Peyer's patch (tissue), 4 donors: ENCODE measurements at regions not wholly inside any gene's neighbourhood (a gene's known extent, or its start where the extent isn't known, plus 50 kb on each side); places are given as distances from the start of the nearest gene placed in this dataset.
"Not testable (repeated sequence)": the region's sequence is repeated elsewhere in the genome, so short reads cannot be mapped to it uniquely, and the experiment has no call there.

Source experiments
- DNase-seq, 3 donors: peaks; one replicate each; pipeline ENCODE4 v3.0.0-alpha.2; 2017 to 2019
- H3K27ac ChIP-seq, 4 donors: fragments of 200-600 bp; sonication (generic); one replicate each; pipeline ENCODE4 v1.5.1; 2016 to 2019
- H3K27me3 ChIP-seq, 2 donors: fragments of 200-600 bp; sonication (generic); one replicate each; pipeline ENCODE4 v1.5.1; 2019
- H3K36me3 ChIP-seq, 3 donors: fragments of 200-600 bp; sonication (generic); one replicate each; pipeline ENCODE4 v1.5.1; 2016 to 2019
- H3K4me1 ChIP-seq, 4 donors: fragments of 200-600 bp; sonication (generic); one replicate each; pipeline ENCODE4 v1.5.1; 2016 to 2019
- H3K4me3 ChIP-seq, 4 donors: fragments of 200-600 bp; sonication (generic); 1 replicate in 3 of 4; 2 replicates in 1 of 4; pipeline ENCODE4 v1.5.1; 2016 to 2019; ENCODE audit warnings: mild to moderate bottlenecking in 1 of 4
- H3K9me3 ChIP-seq, 4 donors: fragments of 200-600 bp; sonication (generic); one replicate each; pipeline ENCODE4 v1.5.1; 2016 to 2019; ENCODE audit warnings: mild to moderate bottlenecking in 1 of 4
- POLR2A ChIP-seq, 2 donors: fragments of 450-650 bp; IDR thresholded peaks; one replicate each; pipeline ENCODE4 v1.5.1; 2017; ENCODE audit warnings: antibody characterized with exemption in 2 of 2, mild to moderate bottlenecking in 2 of 2, moderate library complexity in 2 of 2
- TF ChIP-seq, protein P1 (sequence below), 6 experiments: fragments of 450-650 bp in 4 of 6; fragments of 200-600 bp in 2 of 6; sonication (generic) in 1 of 6; IDR thresholded peaks; one replicate each; pipeline ENCODE4 v1.5.1; 2017 to 2019; ENCODE audit warnings: antibody characterized with exemption in 6 of 6, mild to moderate bottlenecking in 3 of 6, moderate library complexity in 1 of 6

DNA sequence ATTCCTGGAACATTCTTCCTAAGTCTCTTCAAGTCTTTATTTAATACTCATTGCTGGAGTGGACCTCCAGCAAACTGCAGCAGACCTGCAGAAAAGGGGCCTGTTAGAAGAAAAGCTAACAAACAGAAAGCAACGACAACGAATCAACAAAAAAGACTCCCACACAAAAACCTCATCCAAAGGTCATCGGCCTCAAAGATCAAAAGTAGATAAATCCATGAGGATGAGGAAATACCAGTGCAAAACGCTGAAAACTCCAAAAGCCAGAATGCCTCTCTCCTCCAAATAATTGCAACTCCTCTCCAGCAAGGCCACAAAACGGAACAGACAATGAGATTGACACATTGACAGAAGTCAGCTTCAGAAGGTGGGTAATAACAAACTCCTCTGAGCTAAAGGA lies 472.2 kb downstream of the C12orf50 start:
- Histone ChIP-seq H3K27ac (no peak overlapping the region), H3K4me3 (no peak overlapping the region), H3K9me3 (no peaks in the 10 kb centered on the region), H3K4me1 (no peaks in the 10 kb centered on the region), H3K36me3 (no peaks in the 10 kb centered on the region), H3K27me3 (no peaks in the 10 kb centered on the region)
- no peak for DNase-seq
- no peak for TF ChIP-seq POLR2A (IDR thresholded peaks at IDR 0.05)
- TF ChIP-seq, protein P1, sequence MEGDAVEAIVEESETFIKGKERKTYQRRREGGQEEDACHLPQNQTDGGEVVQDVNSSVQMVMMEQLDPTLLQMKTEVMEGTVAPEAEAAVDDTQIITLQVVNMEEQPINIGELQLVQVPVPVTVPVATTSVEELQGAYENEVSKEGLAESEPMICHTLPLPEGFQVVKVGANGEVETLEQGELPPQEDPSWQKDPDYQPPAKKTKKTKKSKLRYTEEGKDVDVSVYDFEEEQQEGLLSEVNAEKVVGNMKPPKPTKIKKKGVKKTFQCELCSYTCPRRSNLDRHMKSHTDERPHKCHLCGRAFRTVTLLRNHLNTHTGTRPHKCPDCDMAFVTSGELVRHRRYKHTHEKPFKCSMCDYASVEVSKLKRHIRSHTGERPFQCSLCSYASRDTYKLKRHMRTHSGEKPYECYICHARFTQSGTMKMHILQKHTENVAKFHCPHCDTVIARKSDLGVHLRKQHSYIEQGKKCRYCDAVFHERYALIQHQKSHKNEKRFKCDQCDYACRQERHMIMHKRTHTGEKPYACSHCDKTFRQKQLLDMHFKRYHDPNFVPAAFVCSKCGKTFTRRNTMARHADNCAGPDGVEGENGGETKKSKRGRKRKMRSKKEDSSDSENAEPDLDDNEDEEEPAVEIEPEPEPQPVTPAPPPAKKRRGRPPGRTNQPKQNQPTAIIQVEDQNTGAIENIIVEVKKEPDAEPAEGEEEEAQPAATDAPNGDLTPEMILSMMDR (IDR thresholded peaks at IDR 0.05), result no peak

DNA sequence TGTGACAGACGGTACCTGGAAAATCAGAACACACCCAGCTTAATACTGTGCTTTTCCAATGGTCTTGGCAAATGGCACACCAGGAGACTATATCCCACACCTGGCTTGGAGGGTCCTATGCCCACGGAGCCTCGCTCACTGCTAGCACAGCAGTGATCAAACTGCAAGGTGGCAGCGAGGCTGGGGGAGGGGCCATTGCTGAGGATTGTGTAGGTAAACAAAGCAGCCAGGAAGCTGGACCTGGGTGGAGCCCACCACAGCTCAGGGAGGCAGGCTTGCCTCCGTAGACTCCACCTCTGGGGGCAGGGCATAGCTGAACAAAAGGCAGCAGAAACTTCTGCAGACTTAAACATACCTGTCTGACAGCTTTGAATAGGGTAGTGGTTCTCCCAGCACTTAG lies 498.0 kb downstream of the C12orf50 start:
- H3K4me1 ChIP-seq, DNase-seq, H3K27me3 ChIP-seq, H3K36me3 ChIP-seq, H3K4me3 ChIP-seq, H3K9me3 ChIP-seq, H3K27ac ChIP-seq: not testable (repeated sequence)

DNA sequence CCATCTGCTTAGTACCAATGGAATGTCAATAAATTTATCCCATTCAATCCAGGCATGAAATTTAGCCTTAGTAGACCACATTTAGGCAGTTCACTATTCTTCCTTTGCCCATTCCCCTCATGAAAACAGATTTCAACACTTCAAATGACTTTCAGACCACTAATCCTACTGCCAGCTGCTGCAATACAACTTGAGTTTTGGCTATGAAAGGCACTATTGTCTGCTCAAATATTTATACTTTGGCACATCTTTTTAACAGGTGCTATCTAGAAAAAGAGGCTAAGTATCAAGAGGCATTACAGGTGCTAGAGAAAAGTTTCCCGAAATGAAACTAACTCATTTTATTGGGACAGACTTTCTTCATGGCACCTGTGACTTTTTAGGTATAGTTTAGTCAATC lies 499.8 kb downstream of the C12orf50 start:
- Histone ChIP-seq H3K27me3 (no peaks in the 10 kb centered on the region), H3K4me3 (no peak overlapping the region), H3K36me3 (no peaks in the 10 kb centered on the region), H3K27ac (no peak overlapping the region), H3K9me3 (no peaks in the 10 kb centered on the region), H3K4me1 (no peaks in the 10 kb centered on the region)
- DNase-seq, result no peak
- no peak for TF ChIP-seq POLR2A (IDR thresholded peaks at IDR 0.05)
- TF ChIP-seq, protein P1 (IDR thresholded peaks at IDR 0.05), result no peak

DNA sequence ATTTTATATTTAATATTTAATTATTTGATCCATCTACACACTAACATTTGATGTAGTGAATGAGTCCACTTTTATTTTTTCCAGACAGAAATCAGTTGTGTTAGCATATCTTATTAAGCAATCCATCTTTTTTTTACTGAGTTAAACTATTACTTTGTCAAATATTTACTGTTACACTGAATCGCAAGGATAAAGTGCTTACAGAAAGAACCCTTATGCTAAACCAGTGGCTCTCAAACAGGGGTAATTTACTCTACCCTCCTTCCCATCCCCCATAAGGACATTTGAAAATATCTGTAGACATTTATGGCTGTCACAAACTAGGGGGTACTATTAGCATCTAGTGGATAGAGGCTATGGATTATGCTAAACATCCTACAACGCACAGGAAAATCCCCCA lies 508.2 kb downstream of the C12orf50 start:
- H3K4me3 ChIP-seq, result no peak overlapping the region
- H3K4me1 ChIP-seq, result no peaks in the 10 kb centered on the region
- TF ChIP-seq POLR2A (IDR thresholded peaks at IDR 0.05), result no peak
- H3K36me3 ChIP-seq, result no peaks in the 10 kb centered on the region
- H3K27me3 ChIP-seq, result no peaks in the 10 kb centered on the region
- no peak overlapping the region for H3K27ac ChIP-seq
- no peak for DNase-seq
- H3K9me3 ChIP-seq, result no peaks in the 10 kb centered on the region

DNA sequence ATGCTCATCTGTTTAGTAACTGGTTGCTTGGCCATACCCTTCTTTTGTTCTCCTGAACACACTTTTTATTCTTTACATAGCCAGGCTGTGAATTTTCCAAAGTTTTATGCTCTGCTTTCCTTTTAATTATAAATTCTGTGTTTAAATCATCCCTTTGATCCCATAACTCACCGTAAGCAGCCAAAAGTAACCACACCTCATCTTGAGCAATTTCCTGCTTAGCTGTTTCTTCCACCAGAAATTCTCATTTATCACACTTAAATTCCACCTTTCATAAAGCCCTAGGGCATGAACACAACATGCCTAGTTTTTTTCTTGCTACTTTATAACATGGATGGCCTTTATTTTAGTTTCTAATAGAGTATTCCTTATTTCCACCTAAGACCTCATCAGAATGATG lies 510.7 kb downstream of the C12orf50 start:
- H3K36me3 ChIP-seq, result no peaks in the 10 kb centered on the region
- H3K4me1 ChIP-seq, result no peaks in the 10 kb centered on the region
- no peak overlapping the region for H3K4me3 ChIP-seq
- no peaks in the 10 kb centered on the region for H3K9me3 ChIP-seq
- no peak for TF ChIP-seq POLR2A (IDR thresholded peaks at IDR 0.05)
- TF ChIP-seq, protein P1 (IDR thresholded peaks at IDR 0.05), result no peak
- DNase-seq, result no peak
- no peaks in the 10 kb centered on the region for H3K27me3 ChIP-seq
- no peak overlapping the region for H3K27ac ChIP-seq

DNA sequence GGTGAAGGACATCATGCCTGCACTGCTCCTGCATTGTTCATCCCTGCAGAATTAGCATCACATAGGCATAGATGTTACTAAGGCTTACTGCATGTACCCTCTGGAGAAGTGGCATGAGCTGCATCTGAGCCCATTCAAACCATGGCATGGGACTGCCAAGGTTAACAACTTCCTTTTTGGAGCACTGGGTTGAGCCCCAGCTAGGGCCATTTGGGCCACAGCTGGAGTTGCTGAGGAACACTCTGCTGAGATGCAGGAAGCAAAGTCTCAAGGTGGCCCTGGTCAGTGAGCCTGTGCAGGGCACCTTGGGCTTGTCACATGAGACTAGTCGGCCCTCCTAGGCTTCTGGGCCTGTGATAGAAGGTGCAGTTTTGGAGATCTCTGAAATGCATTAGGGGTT lies 511.2 kb downstream of the C12orf50 start:
- Histone ChIP-seq H3K4me1 (no peaks in the 10 kb centered on the region), H3K4me3 (no peak overlapping the region), H3K36me3 (no peaks in the 10 kb centered on the region), H3K27ac (no peak overlapping the region), H3K9me3 (no peaks in the 10 kb centered on the region), H3K27me3 (no peaks in the 10 kb centered on the region)
- no peak for DNase-seq
- no peak for TF ChIP-seq POLR2A (IDR thresholded peaks at IDR 0.05)
- TF ChIP-seq, protein P1 (IDR thresholded peaks at IDR 0.05), result no peak

DNA sequence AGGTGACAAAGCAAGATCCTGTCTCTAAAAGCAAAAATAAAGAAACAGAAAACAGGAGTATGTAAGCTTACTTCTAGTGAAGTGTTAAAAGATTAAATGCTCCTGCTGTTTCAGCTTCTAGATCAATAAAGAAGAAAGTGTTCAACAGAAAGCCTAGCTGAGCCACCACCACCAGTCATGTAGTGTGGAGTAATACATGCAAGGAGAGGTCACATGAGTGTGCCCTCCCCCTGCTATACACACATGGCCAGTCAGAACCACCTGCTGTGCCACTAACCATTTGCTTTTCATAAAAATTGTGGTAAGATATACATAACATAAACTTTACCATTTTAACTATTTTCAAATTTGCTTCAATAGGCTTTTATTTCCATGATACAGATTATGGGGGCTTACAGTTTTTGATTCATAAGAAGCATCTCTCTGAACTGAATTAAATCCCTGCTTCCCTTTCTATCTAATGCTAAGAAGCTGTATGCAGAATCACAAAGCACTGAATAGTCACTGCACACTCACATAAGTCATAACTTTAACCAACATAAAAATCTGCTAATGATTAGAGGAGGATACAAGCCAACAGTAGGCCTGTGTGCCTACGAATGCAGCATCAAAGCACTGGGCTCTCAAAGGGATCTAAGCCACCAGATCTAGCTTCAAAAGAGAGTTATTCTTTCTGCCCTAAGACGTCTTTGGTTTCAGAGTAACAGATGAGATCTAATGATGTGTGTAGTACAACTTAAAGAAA lies 515.5 kb downstream of the C12orf50 start:
- Histone ChIP-seq H3K27ac (no peak overlapping the region), H3K4me3 (no peak overlapping the region), H3K4me1 (no peaks in the 10 kb centered on the region), H3K36me3 (no peaks in the 10 kb centered on the region), H3K9me3 (no peaks in the 10 kb centered on the region), H3K27me3 (no peaks in the 10 kb centered on the region)
- no peak for TF ChIP-seq POLR2A (IDR thresholded peaks at IDR 0.05)
- TF ChIP-seq, protein P1 (IDR thresholded peaks at IDR 0.05), result no peak
- DNase-seq, result no peak
